ENCODE measurements at regions not wholly inside any gene's neighbourhood (a gene's known extent, or its start where the extent isn't known, plus 50 kb on each side); places are given as distances from the start of the nearest gene placed in this dataset.

DNA sequence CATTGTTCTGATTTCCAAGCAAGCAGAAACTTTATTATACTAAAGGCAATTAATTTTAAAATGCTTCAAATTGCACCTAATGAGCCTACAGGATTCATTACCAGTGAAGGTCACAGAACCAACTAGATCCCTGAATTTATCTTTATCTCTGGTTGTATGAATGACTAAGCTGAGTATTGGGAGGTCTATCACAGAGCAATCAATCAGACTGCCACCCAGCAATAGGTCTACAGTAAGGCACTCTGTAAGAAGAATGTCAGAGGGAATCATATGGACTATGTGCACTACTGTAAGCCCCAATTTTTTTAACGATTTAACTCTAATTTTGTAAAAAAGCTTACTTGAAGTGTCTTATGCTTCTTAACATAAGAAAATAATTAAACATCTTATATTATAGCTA, 707.0 kb downstream of the AMY1C start:
- H3K27ac ChIP-seq (ENCODE audit: low read depth, low read length) = no peak overlapping the region
- no peaks in the 10 kb centered on the region for H3K27me3 ChIP-seq (ENCODE audit: control insufficient read depth, insufficient read depth, low read length)
- H3K36me3 ChIP-seq (ENCODE audit: control insufficient read depth, insufficient read depth, low read length) = no peaks in the 10 kb centered on the region
- H3K4me1 ChIP-seq (ENCODE audit: control insufficient read depth, insufficient read depth, low read length) = no peaks in the 10 kb centered on the region
- H3K4me3 ChIP-seq (ENCODE audit: low read length) = no peak overlapping the region
- no peak overlapping the region for H3K9ac ChIP-seq (ENCODE audit: low read length)

DNA sequence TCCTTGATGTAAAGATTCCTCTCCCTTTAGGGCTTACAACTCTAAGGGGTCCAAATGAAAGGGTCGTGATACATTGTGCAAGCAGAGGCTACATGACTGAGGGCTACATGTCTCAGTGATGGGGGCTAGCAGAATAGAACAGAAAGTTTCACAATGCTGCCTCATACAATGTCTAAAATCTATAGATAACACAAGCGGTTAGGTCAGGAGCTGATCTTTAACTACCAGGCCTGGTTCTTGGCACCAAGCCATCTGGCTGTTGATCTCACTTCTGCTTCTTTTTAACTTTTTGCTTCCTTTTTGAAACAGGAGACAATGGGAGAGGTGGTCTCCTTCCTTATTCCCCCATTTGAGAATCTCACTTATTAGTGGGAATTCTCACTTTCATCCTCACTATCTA, 710.2 kb downstream of the AMY1C start:
- Histone ChIP-seq H3K4me3 (ENCODE audit: low read length) (no peak overlapping the region), H3K27me3 (ENCODE audit: control insufficient read depth, insufficient read depth, low read length) (no peaks in the 10 kb centered on the region), H3K27ac (ENCODE audit: low read depth, low read length) (no peak overlapping the region), H3K36me3 (ENCODE audit: control insufficient read depth, insufficient read depth, low read length) (no peaks in the 10 kb centered on the region), H3K4me1 (ENCODE audit: control insufficient read depth, insufficient read depth, low read length) (no peaks in the 10 kb centered on the region), H3K9ac (ENCODE audit: low read length) (no peak overlapping the region)

DNA sequence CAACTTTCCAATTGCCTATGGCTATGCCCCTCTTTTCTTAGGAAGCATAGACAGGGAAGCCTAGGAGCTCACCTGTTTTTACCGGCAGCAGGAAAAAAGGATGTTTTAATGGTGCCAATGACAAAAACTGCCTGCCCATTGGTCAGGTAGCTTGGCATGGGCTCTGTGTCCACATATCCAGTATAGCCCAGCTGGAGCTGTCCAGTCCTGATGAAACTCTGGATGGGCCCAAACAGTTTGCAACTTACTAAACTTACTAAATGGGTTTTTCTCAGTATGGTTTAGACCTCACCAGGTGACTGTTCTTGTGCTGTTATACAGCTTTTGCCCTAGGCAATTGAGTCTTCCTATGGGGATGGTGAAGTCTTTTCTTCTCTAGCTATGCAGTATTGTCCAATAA, 711.2 kb downstream of the AMY1C start:
- Histone ChIP-seq H3K4me3 (ENCODE audit: low read length) (no peak overlapping the region), H3K36me3 (ENCODE audit: control insufficient read depth, insufficient read depth, low read length) (no peaks in the 10 kb centered on the region), H3K27me3 (ENCODE audit: control insufficient read depth, insufficient read depth, low read length) (no peaks in the 10 kb centered on the region), H3K27ac (ENCODE audit: low read depth, low read length) (no peak overlapping the region), H3K9ac (ENCODE audit: low read length) (no peak overlapping the region), H3K4me1 (ENCODE audit: control insufficient read depth, insufficient read depth, low read length) (no peaks in the 10 kb centered on the region)

DNA sequence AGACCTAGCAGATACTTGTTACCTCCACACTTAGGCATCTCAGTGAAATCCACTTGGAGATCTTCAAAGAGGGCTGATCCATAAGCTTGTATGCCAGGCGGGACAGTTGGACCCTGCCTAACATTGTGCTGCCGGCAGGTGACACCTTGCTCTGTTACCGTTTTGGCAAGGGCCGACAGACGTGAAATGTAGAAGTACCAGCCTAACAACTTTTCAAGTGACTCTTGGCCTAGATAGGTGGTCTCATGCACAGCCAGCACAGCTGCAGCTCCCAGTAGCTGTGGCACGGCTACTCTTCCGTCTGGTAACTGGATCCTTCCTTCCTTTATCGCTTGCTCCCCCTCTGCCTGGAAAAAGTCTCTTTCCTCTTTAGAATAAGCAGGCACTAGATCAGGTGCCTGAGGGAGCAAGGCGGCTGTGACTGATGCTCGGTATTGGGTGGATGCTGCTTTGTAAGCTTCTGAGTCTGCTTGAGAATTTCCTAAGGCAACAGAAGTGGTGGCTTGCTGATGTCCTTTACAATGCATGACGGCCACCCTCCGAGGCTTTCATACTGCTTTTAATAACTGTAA, 713.5 kb downstream of the AMY1C start:
- Histone ChIP-seq H3K4me1 (ENCODE audit: control insufficient read depth, insufficient read depth, low read length) (no peaks in the 10 kb centered on the region), H3K4me3 (ENCODE audit: low read length) (no peak overlapping the region), H3K9ac (ENCODE audit: low read length) (no peak overlapping the region), H3K27me3 (ENCODE audit: control insufficient read depth, insufficient read depth, low read length) (no peaks in the 10 kb centered on the region), H3K27ac (ENCODE audit: low read depth, low read length) (no peak overlapping the region), H3K36me3 (ENCODE audit: control insufficient read depth, insufficient read depth, low read length) (no peaks in the 10 kb centered on the region)

DNA sequence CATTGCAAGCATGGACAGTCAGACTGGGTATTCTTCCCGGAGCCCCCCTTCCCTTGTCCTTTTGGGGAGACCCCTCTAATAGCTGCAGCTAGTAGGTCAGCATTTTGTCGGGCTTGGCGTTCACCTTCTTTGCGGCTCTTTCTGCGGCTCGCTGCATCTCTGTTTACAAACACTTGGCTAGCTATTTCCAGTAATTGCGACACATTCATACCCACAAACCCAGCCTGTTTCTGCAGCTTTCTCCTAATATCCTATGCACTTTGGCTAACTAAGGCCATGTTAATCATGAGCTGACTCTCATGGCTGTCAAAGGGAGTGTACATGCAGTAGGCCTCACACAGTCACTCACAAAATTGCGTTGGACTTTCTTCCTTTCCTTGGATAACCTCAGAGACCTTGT, 716.4 kb downstream of the AMY1C start:
- no peaks in the 10 kb centered on the region for H3K4me1 ChIP-seq (ENCODE audit: control insufficient read depth, insufficient read depth, low read length)
- H3K27ac ChIP-seq (ENCODE audit: low read depth, low read length) = no peak overlapping the region
- H3K4me3 ChIP-seq (ENCODE audit: low read length) = no peak overlapping the region
- H3K9ac ChIP-seq (ENCODE audit: low read length) = no peak overlapping the region
- no peaks in the 10 kb centered on the region for H3K36me3 ChIP-seq (ENCODE audit: control insufficient read depth, insufficient read depth, low read length)
- H3K27me3 ChIP-seq (ENCODE audit: control insufficient read depth, insufficient read depth, low read length) = no peaks in the 10 kb centered on the region

DNA sequence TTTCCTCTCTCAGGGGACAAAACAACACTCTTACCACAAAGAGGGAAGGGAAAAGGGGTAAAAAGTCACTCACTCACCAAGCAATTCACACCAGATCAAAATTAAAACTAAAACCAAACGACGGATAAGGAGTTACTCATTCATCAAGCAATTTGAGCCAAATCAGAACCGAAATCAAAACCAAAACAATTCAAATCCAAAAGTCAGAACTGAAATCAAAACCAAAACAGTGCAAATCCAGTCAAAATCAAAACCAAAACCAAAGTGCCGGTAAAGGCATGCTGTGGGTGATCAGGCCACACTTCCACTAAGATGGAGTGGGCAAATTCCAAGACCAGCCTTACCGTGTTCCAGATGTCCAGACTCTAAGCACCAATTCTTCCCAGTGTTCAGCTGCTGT, 717.9 kb downstream of the AMY1C start:
- no peaks in the 10 kb centered on the region for H3K4me1 ChIP-seq (ENCODE audit: control insufficient read depth, insufficient read depth, low read length)
- H3K27ac ChIP-seq (ENCODE audit: low read depth, low read length) = no peak overlapping the region
- no peak overlapping the region for H3K9ac ChIP-seq (ENCODE audit: low read length)
- no peaks in the 10 kb centered on the region for H3K27me3 ChIP-seq (ENCODE audit: control insufficient read depth, insufficient read depth, low read length)
- no peak overlapping the region for H3K4me3 ChIP-seq (ENCODE audit: low read length)
- no peaks in the 10 kb centered on the region for H3K36me3 ChIP-seq (ENCODE audit: control insufficient read depth, insufficient read depth, low read length)

DNA sequence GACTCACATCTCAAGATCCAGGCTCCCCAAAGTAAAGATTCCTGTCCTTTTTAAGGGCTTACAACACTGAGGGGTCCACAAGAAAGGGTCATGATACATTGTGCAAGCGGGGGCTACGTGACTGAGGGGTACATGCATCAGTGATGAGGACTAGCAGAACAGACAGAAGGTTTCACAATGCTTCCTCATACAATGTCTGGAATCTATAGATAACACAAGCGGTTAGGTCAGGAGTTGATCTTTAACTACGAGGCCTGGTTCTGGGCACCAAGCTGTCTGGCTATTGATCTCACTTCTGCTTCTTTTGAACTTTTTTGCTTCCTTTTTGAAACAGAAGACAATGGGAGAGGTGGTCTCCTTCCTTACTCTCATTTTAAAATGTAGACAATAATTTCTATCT, 718.6 kb downstream of the AMY1C start:
- H3K27me3 ChIP-seq (ENCODE audit: control insufficient read depth, insufficient read depth, low read length) = no peaks in the 10 kb centered on the region
- no peaks in the 10 kb centered on the region for H3K4me1 ChIP-seq (ENCODE audit: control insufficient read depth, insufficient read depth, low read length)
- no peak overlapping the region for H3K4me3 ChIP-seq (ENCODE audit: low read length)
- no peaks in the 10 kb centered on the region for H3K36me3 ChIP-seq (ENCODE audit: control insufficient read depth, insufficient read depth, low read length)
- H3K9ac ChIP-seq (ENCODE audit: low read length) = no peak overlapping the region
- H3K27ac ChIP-seq (ENCODE audit: low read depth, low read length) = no peak overlapping the region

DNA sequence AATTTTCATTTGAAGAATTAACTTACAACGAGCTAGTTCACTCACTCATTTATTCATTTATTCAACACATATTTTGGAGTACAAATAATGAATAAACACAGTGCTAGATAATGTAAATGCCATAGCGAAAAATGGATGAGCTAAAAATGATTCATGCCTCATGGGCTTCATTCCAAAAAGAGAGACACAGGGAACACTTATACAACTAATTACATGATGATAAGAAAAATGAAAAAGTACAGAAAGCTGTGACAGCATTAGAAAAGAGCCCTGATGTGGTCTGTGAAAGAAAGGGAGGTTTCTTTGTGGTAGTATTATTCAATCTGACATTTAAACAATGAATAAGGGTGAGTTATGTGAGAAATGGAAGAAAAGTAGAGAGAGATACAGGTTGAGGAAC, 726.4 kb downstream of the AMY1C start:
- H3K4me1 ChIP-seq (ENCODE audit: control insufficient read depth, insufficient read depth, low read length) = no peaks in the 10 kb centered on the region
- H3K4me3 ChIP-seq (ENCODE audit: low read length) = no peak overlapping the region
- H3K9ac ChIP-seq (ENCODE audit: low read length) = no peak overlapping the region
- no peak overlapping the region for H3K27ac ChIP-seq (ENCODE audit: low read depth, low read length)
- no peaks in the 10 kb centered on the region for H3K27me3 ChIP-seq (ENCODE audit: control insufficient read depth, insufficient read depth, low read length)
- H3K36me3 ChIP-seq (ENCODE audit: control insufficient read depth, insufficient read depth, low read length) = no peaks in the 10 kb centered on the region

DNA sequence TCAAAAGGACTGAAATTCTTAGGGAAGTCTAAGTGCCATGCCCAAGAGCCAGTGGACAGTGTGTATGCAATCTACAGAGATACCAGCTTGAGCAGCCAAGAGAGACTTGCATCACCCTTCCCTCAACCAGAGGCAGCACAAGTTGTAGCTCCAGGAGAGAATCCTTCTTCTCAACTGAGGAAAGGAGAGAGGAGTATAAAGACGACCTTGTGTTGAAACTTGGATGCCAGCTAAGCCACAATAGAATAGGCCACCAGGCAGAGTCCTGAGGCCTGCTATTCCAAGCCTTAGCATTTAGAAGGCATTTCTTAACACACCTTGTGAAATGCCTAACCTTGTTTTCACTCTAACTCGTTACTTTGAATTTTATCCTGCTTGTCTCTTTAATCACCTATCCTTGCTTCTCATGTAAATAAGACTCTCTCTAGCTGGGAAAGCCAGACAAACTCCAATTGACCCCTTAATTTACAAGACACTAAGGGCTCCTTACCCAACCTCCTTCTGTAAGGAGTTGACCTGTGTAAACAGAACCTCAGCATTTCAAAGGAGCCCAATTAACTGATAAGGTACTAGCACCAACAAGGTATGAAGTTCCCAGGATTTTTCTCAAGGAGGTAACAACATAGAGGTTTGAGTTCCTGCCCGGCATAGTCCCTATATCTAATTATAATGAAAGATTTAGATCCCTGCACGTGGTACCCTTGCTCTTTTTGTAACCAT, 738.8 kb downstream of the AMY1C start:
- Histone ChIP-seq H3K9ac (ENCODE audit: low read length) (no peak overlapping the region), H3K4me1 (ENCODE audit: control insufficient read depth, insufficient read depth, low read length) (no peaks in the 10 kb centered on the region), H3K27me3 (ENCODE audit: control insufficient read depth, insufficient read depth, low read length) (no peaks in the 10 kb centered on the region), H3K4me3 (ENCODE audit: low read length) (no peak overlapping the region), H3K36me3 (ENCODE audit: control insufficient read depth, insufficient read depth, low read length) (no peaks in the 10 kb centered on the region), H3K27ac (ENCODE audit: low read depth, low read length) (no peak overlapping the region)

DNA sequence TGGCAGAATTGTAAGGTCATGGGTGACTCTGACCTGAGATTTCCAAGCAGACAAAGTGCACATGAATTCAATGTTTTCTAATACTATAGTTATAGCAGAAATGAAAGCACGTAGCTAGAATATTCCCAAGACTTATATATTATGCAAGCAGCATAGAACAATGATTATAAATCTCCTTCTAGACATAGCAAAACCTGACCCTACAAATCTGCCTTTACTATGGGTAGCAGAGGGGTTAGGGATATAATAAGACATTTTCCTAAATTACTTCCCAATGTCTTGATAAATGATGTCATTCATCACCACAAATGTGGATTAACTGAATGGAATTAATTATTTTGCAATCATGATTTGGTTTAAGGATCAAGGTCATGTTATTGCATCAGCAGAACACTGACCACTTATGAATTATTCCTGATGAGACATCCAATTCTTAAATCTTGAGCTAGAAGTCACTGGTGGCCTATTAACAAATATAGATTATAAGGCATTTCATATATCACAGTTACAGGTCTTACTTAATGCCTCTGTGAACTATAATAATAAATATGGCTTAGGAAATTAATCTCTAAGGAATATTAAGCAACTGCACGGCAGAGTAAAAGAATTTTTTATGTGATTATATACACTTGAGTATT, 776.6 kb downstream of the AMY1C start:
- H3K27ac ChIP-seq (ENCODE audit: low read depth, low read length) = no peak overlapping the region

DNA sequence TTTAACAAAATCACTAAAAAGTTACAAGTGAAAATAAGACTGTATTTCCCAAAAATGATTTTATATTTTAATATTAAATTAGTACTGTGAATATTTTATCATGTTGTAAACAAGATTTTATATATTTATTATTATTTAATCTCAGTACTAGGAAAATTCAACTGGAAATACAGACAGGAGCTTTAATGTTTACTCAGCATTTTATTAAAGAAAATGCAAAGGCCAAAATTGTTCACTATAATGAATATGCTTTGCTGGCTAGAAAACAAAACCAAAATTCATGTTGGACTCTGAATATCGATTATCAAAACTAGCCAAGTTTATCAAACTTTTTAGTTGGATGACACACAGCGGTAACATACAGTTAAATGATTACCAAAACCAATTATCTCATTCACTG, 782.3 kb downstream of the AMY1C start:
- Histone ChIP-seq H3K27ac (ENCODE audit: low read depth, low read length) (no peak overlapping the region), H3K36me3 (ENCODE audit: control insufficient read depth, insufficient read depth, low read length) (no peaks in the 10 kb centered on the region), H3K4me1 (ENCODE audit: control insufficient read depth, insufficient read depth, low read length) (no peaks in the 10 kb centered on the region), H3K4me3 (ENCODE audit: low read length) (no peak overlapping the region), H3K9ac (ENCODE audit: low read length) (no peak overlapping the region), H3K27me3 (ENCODE audit: control insufficient read depth, insufficient read depth, low read length) (no peaks in the 10 kb centered on the region)

More for the DNA sequence above, 776.6 kb downstream of the AMY1C start:
- H3K4me3 ChIP-seq (ENCODE audit: low read length) = no peak overlapping the region
- H3K36me3 ChIP-seq (ENCODE audit: control insufficient read depth, insufficient read depth, low read length) = no peaks in the 10 kb centered on the region
- no peak overlapping the region for H3K9ac ChIP-seq (ENCODE audit: low read length)
- H3K4me1 ChIP-seq (ENCODE audit: control insufficient read depth, insufficient read depth, low read length) = no peaks in the 10 kb centered on the region
- H3K27me3 ChIP-seq (ENCODE audit: control insufficient read depth, insufficient read depth, low read length) = no peaks in the 10 kb centered on the region

DNA sequence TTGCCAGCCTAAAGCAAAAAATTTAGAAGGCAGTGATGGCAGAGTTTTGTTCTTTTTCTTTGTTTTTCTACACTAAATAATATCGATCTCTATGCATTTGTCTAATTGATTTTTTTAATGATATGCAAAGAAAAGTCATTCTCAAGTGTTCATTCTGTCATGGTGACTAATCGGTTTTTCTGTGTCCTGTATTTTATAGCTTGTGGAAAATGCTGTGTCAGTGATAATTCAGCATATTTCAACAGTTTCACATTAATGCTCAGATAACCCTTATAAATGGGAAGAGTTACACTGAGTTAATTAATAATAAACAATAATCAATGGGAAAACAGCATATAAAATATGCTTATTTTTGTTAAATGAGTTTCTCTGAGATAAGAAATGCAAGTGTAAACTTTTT, 824.9 kb downstream of the AMY1C start:
- no peak overlapping the region for H3K4me3 ChIP-seq (ENCODE audit: low read length)
- H3K27me3 ChIP-seq (ENCODE audit: control insufficient read depth, insufficient read depth, low read length) = no peaks in the 10 kb centered on the region
- H3K4me1 ChIP-seq (ENCODE audit: control insufficient read depth, insufficient read depth, low read length) = no peaks in the 10 kb centered on the region
- no peaks in the 10 kb centered on the region for H3K36me3 ChIP-seq (ENCODE audit: control insufficient read depth, insufficient read depth, low read length)
- H3K27ac ChIP-seq (ENCODE audit: low read depth, low read length) = no peak overlapping the region
- H3K9ac ChIP-seq (ENCODE audit: low read length) = no peak overlapping the region

DNA sequence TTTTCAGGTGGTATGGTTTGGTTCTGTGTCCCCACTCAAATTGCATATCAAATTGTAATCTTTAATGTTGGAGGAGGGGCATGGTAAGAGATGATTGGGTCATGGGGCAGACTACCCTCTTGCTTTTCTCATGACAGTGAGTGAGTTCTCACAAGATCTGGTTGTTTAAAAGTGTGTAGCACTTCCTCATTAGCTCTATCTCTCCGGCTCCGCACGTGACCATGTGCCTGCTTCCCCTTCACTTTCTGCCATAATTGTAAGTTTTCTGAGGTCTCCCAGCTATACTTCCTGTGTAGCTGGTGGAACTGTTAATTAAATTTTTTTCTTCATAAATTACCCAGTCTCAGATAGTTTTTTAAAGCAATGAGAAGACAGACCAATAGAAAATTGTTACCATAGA, 843.2 kb downstream of the AMY1C start:
- Histone ChIP-seq H3K9ac (ENCODE audit: low read length) (no peak overlapping the region), H3K36me3 (ENCODE audit: control insufficient read depth, insufficient read depth, low read length) (no peaks in the 10 kb centered on the region), H3K4me3 (ENCODE audit: low read length) (no peak overlapping the region), H3K4me1 (ENCODE audit: control insufficient read depth, insufficient read depth, low read length) (no peaks in the 10 kb centered on the region), H3K27ac (ENCODE audit: low read depth, low read length) (no peak overlapping the region), H3K27me3 (ENCODE audit: control insufficient read depth, insufficient read depth, low read length) (no peaks in the 10 kb centered on the region)
